ENCODE measurements at regions not wholly inside any gene's neighbourhood (a gene's known extent, or its start where the extent isn't known, plus 50 kb on each side); places are given as distances from the start of the nearest gene placed in this dataset.

DNA sequence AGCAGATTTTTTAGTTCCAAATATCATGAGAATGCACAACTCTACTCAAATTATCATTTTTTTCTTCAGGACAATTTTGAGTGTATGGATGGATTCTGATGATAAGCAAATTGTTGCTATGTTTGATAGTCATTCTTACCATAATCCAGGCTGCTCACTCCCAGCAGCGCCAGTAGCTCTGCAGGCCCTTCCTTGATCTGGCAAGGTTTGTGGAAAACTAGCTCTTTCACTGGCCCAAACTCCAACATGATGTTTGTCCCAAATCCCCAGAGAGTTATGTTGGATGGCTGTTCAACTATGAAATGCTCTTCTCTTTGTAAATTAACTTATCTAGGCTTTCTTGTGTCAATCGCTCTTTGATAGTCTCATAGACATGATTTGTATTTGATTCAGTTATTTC, 933.7 kb downstream of the DNAJB9 start:
- ATAC-seq (no peak), DNase-seq (no peak)
- Histone ChIP-seq H3K9ac (ENCODE audit: low read length) (no peak overlapping the region), H3K79me2 (ENCODE audit: low read length) (no peaks in the 10 kb centered on the region), H3K9me2 (replicated peaks; ENCODE audit: low read length) (no peaks in the 10 kb centered on the region), H3K9me3 (ENCODE audit: low read length) (no peaks in the 10 kb centered on the region), H3K4me1 (ENCODE audit: insufficient read depth, low read length) (no peaks in the 10 kb centered on the region), H3F3A (ENCODE audit: low read length, unreplicated experiment) (no peaks in the 10 kb centered on the region), H3K27ac (ENCODE audit: low read length) (no peak overlapping the region), H3K4me3 (ENCODE audit: low read length) (no peak overlapping the region), H3K4me2 (ENCODE audit: low read length) (no peak overlapping the region), H3K27me3 (ENCODE audit: low read length) (no peaks in the 10 kb centered on the region), H2AFZ (ENCODE audit: low read length) (no peak overlapping the region), H3K36me3 (ENCODE audit: low read depth, low read length) (no peaks in the 10 kb centered on the region), H4K20me1 (ENCODE audit: low read length) (no peaks in the 10 kb centered on the region)
- TF ChIP-seq EZH2 (IDR thresholded peaks at IDR 0.05; ENCODE audit: low read length, unreplicated experiment) (no peak), EZH2phosphoT487 (IDR thresholded peaks at IDR 0.05; ENCODE audit: borderline replicate concordance, low read length) (no peak)
- TF ChIP-seq, protein P1, sequence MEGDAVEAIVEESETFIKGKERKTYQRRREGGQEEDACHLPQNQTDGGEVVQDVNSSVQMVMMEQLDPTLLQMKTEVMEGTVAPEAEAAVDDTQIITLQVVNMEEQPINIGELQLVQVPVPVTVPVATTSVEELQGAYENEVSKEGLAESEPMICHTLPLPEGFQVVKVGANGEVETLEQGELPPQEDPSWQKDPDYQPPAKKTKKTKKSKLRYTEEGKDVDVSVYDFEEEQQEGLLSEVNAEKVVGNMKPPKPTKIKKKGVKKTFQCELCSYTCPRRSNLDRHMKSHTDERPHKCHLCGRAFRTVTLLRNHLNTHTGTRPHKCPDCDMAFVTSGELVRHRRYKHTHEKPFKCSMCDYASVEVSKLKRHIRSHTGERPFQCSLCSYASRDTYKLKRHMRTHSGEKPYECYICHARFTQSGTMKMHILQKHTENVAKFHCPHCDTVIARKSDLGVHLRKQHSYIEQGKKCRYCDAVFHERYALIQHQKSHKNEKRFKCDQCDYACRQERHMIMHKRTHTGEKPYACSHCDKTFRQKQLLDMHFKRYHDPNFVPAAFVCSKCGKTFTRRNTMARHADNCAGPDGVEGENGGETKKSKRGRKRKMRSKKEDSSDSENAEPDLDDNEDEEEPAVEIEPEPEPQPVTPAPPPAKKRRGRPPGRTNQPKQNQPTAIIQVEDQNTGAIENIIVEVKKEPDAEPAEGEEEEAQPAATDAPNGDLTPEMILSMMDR (conservative IDR thresholded peaks at IDR 0.05; ENCODE audit: low read depth, low read length): no peak
- intact Hi-C loops (cut with micrococcal nuclease): no loop called here
- CTCF ChIA-PET: no interaction called here
- POLR2A ChIA-PET (ENCODE audit: unreplicated experiment): no interaction called here
- no TSS peak for BruUV-seq (replicated peaks)

DNA sequence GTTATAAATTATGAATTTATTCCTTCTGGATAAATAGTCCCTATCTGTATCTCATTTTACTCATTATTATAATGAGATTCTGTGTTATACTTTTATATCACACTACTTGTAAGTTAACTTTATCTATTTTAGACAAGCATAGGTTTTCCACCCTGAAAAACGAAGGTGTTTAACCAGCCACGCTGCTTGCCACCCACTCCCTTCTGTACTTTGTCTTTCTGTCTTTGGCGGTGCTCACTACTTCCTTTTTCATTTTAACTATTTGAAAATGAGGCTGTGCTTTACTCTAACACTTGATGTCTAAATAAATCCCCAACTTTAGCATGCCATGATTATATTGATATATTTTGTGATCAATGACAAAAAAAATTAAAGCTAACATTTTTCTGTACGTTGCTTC, 952.9 kb downstream of the DNAJB9 start:
- Histone ChIP-seq H3K4me2 (ENCODE audit: low read length) (no peak overlapping the region), H3F3A (ENCODE audit: low read length, unreplicated experiment) (no peaks in the 10 kb centered on the region), H2AFZ (ENCODE audit: low read length) (no peak overlapping the region), H3K27me3 (ENCODE audit: low read length) (no peaks in the 10 kb centered on the region), H4K20me1 (ENCODE audit: low read length) (no peaks in the 10 kb centered on the region), H3K9me2 (replicated peaks; ENCODE audit: low read length) (no peaks in the 10 kb centered on the region), H3K79me2 (ENCODE audit: low read length) (no peaks in the 10 kb centered on the region), H3K27ac (ENCODE audit: low read length) (no peak overlapping the region), H3K36me3 (ENCODE audit: low read depth, low read length) (no peaks in the 10 kb centered on the region), H3K4me1 (ENCODE audit: insufficient read depth, low read length) (no peaks in the 10 kb centered on the region), H3K9me3 (ENCODE audit: low read length) (no peaks in the 10 kb centered on the region), H3K4me3 (ENCODE audit: low read length) (no peak overlapping the region), H3K9ac (ENCODE audit: low read length) (no peak overlapping the region)
- no peak for TF ChIP-seq EZH2 (IDR thresholded peaks at IDR 0.05; ENCODE audit: low read length, unreplicated experiment)
- TF ChIP-seq, protein P1 (conservative IDR thresholded peaks at IDR 0.05; ENCODE audit: low read depth, low read length): no peak
- no peak for TF ChIP-seq EZH2phosphoT487 (IDR thresholded peaks at IDR 0.05; ENCODE audit: borderline replicate concordance, low read length)
- no peak for DNase-seq
- POLR2A ChIA-PET (ENCODE audit: unreplicated experiment): interaction anchor here (0.7 kb wide), 1 partner anchor 373 kb away, joined by 3 read pairs; no protein-coding TSS in a partner anchor
- intact Hi-C loops (cut with micrococcal nuclease): no loop called here
- no TSS peak for BruUV-seq (replicated peaks)
- ATAC-seq: no peak
- CTCF ChIA-PET: no interaction called here

DNA sequence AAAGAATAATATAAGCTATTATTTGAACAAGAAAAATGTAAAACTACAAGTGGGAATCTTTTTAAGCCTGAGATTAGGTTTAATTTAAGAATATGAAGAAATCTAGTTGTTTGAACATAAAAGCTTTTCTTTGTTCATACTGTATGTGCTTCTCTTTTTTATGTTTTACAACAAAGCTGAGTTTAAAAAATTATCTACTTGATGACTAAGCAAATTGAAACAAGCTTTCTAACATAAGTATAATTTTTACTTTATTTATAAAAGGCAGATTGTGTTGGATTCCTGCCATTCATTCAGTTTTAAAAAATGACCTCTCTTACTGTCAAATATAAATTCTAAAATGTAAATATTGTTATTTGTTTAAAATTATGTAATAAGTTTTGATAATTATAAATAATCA, 958.2 kb downstream of the DNAJB9 start:
- H3F3A ChIP-seq (ENCODE audit: low read length, unreplicated experiment): no peaks in the 10 kb centered on the region
- CTCF ChIA-PET: no interaction called here
- TF ChIP-seq EZH2 (IDR thresholded peaks at IDR 0.05; ENCODE audit: low read length, unreplicated experiment): no peak
- TF ChIP-seq, protein P1 (conservative IDR thresholded peaks at IDR 0.05; ENCODE audit: low read depth, low read length): no peak
- no peak for TF ChIP-seq EZH2phosphoT487 (IDR thresholded peaks at IDR 0.05; ENCODE audit: borderline replicate concordance, low read length)
- H3K4me2 ChIP-seq (ENCODE audit: low read length): no peak overlapping the region
- no peak for ATAC-seq
- H3K4me3 ChIP-seq (ENCODE audit: low read length): no peak overlapping the region
- H3K9me2 ChIP-seq (replicated peaks; ENCODE audit: low read length): no peaks in the 10 kb centered on the region
- no peaks in the 10 kb centered on the region for H3K27me3 ChIP-seq (ENCODE audit: low read length)
- H4K20me1 ChIP-seq (ENCODE audit: low read length): no peaks in the 10 kb centered on the region
- no peak overlapping the region for H2AFZ ChIP-seq (ENCODE audit: low read length)
- no peaks in the 10 kb centered on the region for H3K36me3 ChIP-seq (ENCODE audit: low read depth, low read length)
- no peak overlapping the region for H3K27ac ChIP-seq (ENCODE audit: low read length)
- intact Hi-C loops (cut with micrococcal nuclease): no loop called here
- 0 out of 2 replicates have a peak, but pooled peaks cover 5% of the 10 kb centered on the region for H3K9me3 ChIP-seq (ENCODE audit: low read length)
- H3K79me2 ChIP-seq (ENCODE audit: low read length): no peaks in the 10 kb centered on the region
- DNase-seq: no peak
- POLR2A ChIA-PET (ENCODE audit: unreplicated experiment): no interaction called here
- BruUV-seq (replicated peaks): no TSS peak
- H3K9ac ChIP-seq (ENCODE audit: low read length): no peak overlapping the region
- no peaks in the 10 kb centered on the region for H3K4me1 ChIP-seq (ENCODE audit: insufficient read depth, low read length)

Measured in PC-3 (cell line).